ENCODE measurements at regions not wholly inside any gene's neighbourhood (a gene's known extent, or its start where the extent isn't known, plus 50 kb on each side); places are given as distances from the start of the nearest gene placed in this dataset.
A peak's percentile ranks its signal among the peaks of the same experiment; 100 is the strongest.

- H2AFZ ChIP-seq (ENCODE audit: low read length): no peak overlapping the region
- H3K9me3 ChIP-seq (ENCODE audit: low read length): no peaks in the 10 kb centered on the region
- H3K4me2 ChIP-seq (ENCODE audit: low read length): no peak overlapping the region
- BruUV-seq (replicated peaks): no TSS peak
- H3K4me1 ChIP-seq (ENCODE audit: insufficient read depth, low read length, poor library complexity, severe bottlenecking): no peaks in the 10 kb centered on the region
- no peak overlapping the region for H3K27ac ChIP-seq (ENCODE audit: low read depth, low read length, poor library complexity, severe bottlenecking)
- peak; percentile 36 for DNase-seq (ENCODE audit: low spot score)
- no peaks in the 10 kb centered on the region for H4K20me1 ChIP-seq (ENCODE audit: insufficient read depth, low read length)
- intact Hi-C loops (cut with micrococcal nuclease; ENCODE audit: unreplicated experiment): no loop called here
- no peaks in the 10 kb centered on the region for H3K36me3 ChIP-seq (ENCODE audit: insufficient read depth, low read length)
- no peak overlapping the region for H3K4me3 ChIP-seq (ENCODE audit: low read depth, low read length, poor library complexity, severe bottlenecking)
- TF ChIP-seq EZH2phosphoT487 (IDR thresholded peaks at IDR 0.05; ENCODE audit: borderline replicate concordance, low read depth, low read length): no peak
- TF ChIP-seq, protein P1, sequence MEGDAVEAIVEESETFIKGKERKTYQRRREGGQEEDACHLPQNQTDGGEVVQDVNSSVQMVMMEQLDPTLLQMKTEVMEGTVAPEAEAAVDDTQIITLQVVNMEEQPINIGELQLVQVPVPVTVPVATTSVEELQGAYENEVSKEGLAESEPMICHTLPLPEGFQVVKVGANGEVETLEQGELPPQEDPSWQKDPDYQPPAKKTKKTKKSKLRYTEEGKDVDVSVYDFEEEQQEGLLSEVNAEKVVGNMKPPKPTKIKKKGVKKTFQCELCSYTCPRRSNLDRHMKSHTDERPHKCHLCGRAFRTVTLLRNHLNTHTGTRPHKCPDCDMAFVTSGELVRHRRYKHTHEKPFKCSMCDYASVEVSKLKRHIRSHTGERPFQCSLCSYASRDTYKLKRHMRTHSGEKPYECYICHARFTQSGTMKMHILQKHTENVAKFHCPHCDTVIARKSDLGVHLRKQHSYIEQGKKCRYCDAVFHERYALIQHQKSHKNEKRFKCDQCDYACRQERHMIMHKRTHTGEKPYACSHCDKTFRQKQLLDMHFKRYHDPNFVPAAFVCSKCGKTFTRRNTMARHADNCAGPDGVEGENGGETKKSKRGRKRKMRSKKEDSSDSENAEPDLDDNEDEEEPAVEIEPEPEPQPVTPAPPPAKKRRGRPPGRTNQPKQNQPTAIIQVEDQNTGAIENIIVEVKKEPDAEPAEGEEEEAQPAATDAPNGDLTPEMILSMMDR (conservative IDR thresholded peaks at IDR 0.05; ENCODE audit: low read length): peak; percentile 78
- ChIA-PET POLR2A (interaction anchor here (0.8 kb wide), 1 partner anchor 10 kb away, joined by 3 read pairs; no protein-coding TSS in a partner anchor), CTCF (ENCODE audit: unreplicated experiment) (no interaction called here)
- no peaks in the 10 kb centered on the region for H3K79me2 ChIP-seq (ENCODE audit: insufficient read depth, low read depth, low read length)
- no peaks in the 10 kb centered on the region for H3K9me2 ChIP-seq (ENCODE audit: insufficient read depth, low read length)
These were observed 263.2 kb downstream of the DMAC1 start for GRCh38 chr9:7536310-7536939.

- ChIA-PET POLR2A (interaction anchor here (1.0 kb wide), 1 partner anchor 486 kb away, joined by 3 read pairs; no protein-coding TSS in a partner anchor), CTCF (ENCODE audit: unreplicated experiment) (no interaction called here)
- Histone ChIP-seq H3K4me3 (ENCODE audit: low read depth, low read length, poor library complexity, severe bottlenecking) (no peak overlapping the region), H3K27ac (ENCODE audit: low read depth, low read length, poor library complexity, severe bottlenecking) (no peak overlapping the region), H3K4me2 (ENCODE audit: low read length) (no peak overlapping the region), H3K9me2 (ENCODE audit: insufficient read depth, low read length) (no peaks in the 10 kb centered on the region; the same call in 1 of the 2 replicates), H3K79me2 (ENCODE audit: insufficient read depth, low read depth, low read length) (no peaks in the 10 kb centered on the region), H3K9me3 (ENCODE audit: low read length) (no peaks in the 10 kb centered on the region), H3K4me1 (ENCODE audit: insufficient read depth, low read length, poor library complexity, severe bottlenecking) (no peaks in the 10 kb centered on the region), H3K36me3 (ENCODE audit: insufficient read depth, low read length) (no peaks in the 10 kb centered on the region), H2AFZ (ENCODE audit: low read length) (no peak overlapping the region), H4K20me1 (ENCODE audit: insufficient read depth, low read length) (no peaks in the 10 kb centered on the region)
- intact Hi-C loops (cut with micrococcal nuclease; ENCODE audit: unreplicated experiment): no loop called here
- TF ChIP-seq, protein P1 (conservative IDR thresholded peaks at IDR 0.05; ENCODE audit: low read length): no peak
- TF ChIP-seq EZH2phosphoT487 (IDR thresholded peaks at IDR 0.05; ENCODE audit: borderline replicate concordance, low read depth, low read length): no peak
- DNase-seq (ENCODE audit: low spot score): no peak
- no TSS peak for BruUV-seq (replicated peaks)
These were observed 265.2 kb downstream of the DMAC1 start for GRCh38 chr9:7534211-7534935.
